ENCODE measurements at regions not wholly inside any gene's neighbourhood (a gene's known extent, or its start where the extent isn't known, plus 50 kb on each side); places are given as distances from the start of the nearest gene placed in this dataset.

DNA sequence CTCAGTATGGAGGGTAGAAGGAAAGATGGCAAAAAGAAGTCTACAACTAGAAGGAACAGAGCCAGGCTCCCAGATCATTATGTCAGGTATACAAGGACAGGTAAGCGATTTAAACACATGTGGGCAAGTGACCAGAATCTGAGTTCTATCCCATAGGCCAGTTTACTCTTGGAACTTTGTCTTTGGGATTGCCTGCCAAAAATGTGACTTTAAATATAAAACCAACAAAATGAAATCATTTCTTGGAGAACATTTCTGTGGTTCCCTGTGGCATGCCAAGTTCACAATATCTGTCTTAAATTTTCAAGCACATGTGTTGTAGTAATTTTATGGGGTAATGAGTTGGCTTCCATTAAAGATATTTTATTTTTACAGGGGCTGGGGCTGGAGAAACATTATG is 141.0 kb downstream of the SLC17A6 start:
- Histone ChIP-seq H3K4me3 (no peak overlapping the region), H3K36me3 (no peaks in the 10 kb centered on the region), H3K27ac (no peak overlapping the region), H3K4me1 (no peaks in the 10 kb centered on the region), H3K27me3 (no peaks in the 10 kb centered on the region), H3K9me3 (no peaks in the 10 kb centered on the region)
- TF ChIP-seq POLR2A (IDR thresholded peaks at IDR 0.05) (no peak), EP300 (IDR thresholded peaks at IDR 0.05) (no peak)
- TF ChIP-seq, protein P1, sequence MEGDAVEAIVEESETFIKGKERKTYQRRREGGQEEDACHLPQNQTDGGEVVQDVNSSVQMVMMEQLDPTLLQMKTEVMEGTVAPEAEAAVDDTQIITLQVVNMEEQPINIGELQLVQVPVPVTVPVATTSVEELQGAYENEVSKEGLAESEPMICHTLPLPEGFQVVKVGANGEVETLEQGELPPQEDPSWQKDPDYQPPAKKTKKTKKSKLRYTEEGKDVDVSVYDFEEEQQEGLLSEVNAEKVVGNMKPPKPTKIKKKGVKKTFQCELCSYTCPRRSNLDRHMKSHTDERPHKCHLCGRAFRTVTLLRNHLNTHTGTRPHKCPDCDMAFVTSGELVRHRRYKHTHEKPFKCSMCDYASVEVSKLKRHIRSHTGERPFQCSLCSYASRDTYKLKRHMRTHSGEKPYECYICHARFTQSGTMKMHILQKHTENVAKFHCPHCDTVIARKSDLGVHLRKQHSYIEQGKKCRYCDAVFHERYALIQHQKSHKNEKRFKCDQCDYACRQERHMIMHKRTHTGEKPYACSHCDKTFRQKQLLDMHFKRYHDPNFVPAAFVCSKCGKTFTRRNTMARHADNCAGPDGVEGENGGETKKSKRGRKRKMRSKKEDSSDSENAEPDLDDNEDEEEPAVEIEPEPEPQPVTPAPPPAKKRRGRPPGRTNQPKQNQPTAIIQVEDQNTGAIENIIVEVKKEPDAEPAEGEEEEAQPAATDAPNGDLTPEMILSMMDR (IDR thresholded peaks at IDR 0.05): no peak
- 63 to 71% methylated on average over 1 of the region's 1 CpG for WGBS, 2 donors
- no peak for DNase-seq (ENCODE audit: low spot score in 2 of 2)

DNA sequence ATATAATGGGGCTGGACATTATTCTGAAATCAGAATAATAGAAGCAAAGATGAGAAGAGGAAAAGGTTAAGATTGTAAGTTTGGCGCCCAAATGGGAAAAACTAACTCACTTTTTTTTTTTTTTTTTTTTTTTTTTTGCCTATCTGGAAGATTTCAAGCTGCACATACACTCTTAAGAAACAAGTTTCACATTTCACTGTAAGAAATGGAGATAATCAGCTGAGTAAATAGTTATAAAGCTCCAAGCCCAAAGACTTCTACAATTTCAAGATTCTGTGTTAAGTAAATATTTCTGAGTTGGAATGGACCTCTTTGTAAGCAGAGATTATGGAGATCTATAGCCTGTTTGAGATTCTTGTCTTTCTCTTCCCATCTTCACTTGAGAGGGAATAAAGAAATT is 140.0 kb downstream of the SLC17A6 start:
- H3K4me3 ChIP-seq: no peak overlapping the region
- H3K27me3 ChIP-seq: no peaks in the 10 kb centered on the region
- WGBS, 2 donors: 64 to 65% methylated on average over 1 of the region's 1 CpG

DNA sequence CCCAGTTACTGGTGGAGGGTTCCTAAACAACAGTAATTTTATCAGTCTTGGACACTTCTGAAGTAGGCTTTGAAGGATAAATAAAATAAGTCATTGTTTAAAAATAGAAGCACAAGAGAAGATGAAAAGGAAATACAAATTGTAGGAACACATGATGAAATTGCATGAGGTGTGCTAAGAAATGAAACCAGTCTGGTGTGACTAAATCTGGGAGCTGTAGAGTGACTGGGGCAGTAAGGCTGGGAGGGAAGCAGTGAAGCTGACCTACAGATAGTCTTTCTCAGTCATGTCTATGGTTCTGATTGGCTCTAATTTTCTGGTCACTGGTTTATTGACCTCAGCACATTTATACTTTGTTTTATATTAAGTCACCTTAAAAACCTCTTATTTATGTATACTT is 139.1 kb downstream of the SLC17A6 start:
- H3K4me3 ChIP-seq: no peak overlapping the region
- H3K9me3 ChIP-seq: no peaks in the 10 kb centered on the region
- no peak overlapping the region for H3K27ac ChIP-seq
- H3K27me3 ChIP-seq: no peaks in the 10 kb centered on the region
- no peak for TF ChIP-seq POLR2A (IDR thresholded peaks at IDR 0.05)
- TF ChIP-seq, protein P1 (IDR thresholded peaks at IDR 0.05): no peak
- H3K4me1 ChIP-seq: no peaks in the 10 kb centered on the region
- no peak for DNase-seq (ENCODE audit: low spot score in 2 of 2)
- H3K36me3 ChIP-seq: no peaks in the 10 kb centered on the region

More for the DNA sequence above, 140.0 kb downstream of the SLC17A6 start:
- Histone ChIP-seq H3K36me3 (no peaks in the 10 kb centered on the region), H3K27ac (no peak overlapping the region), H3K4me1 (no peaks in the 10 kb centered on the region), H3K9me3 (no peaks in the 10 kb centered on the region)
- DNase-seq (ENCODE audit: low spot score in 2 of 2): no peak
- no peak for TF ChIP-seq EP300 (IDR thresholded peaks at IDR 0.05)
- TF ChIP-seq POLR2A (IDR thresholded peaks at IDR 0.05): no peak
- TF ChIP-seq, protein P1 (IDR thresholded peaks at IDR 0.05): no peak

DNA sequence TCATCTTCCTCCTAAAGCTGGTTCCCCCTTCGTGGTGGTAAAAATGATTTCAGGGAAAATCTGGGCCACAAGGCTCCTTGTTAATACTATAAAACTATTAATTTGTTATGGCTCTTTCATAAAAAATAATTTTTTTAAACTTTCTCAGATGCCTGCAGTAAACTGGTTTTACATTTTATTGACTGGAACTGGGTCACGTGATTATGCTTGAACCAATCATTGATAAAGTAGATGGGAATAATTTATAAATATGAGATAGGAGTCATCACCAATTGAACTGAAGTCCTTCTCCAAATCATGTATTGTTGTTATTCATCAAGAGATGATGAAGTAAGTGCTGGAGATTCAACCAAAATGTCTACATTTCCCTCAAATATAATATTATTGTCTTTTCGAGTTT is 138.4 kb downstream of the SLC17A6 start:
- Histone ChIP-seq H3K4me3 (no peak overlapping the region), H3K27me3 (no peaks in the 10 kb centered on the region), H3K27ac (no peak overlapping the region), H3K4me1 (no peaks in the 10 kb centered on the region), H3K9me3 (no peaks in the 10 kb centered on the region), H3K36me3 (no peaks in the 10 kb centered on the region)
- DNase-seq (ENCODE audit: low spot score in 2 of 2): no peak
- WGBS, 2 donors: 90 to 91% methylated on average over 3 of the region's 3 CpGs
- TF ChIP-seq POLR2A (IDR thresholded peaks at IDR 0.05): no peak
- no peak for TF ChIP-seq EP300 (IDR thresholded peaks at IDR 0.05)
- TF ChIP-seq, protein P1 (IDR thresholded peaks at IDR 0.05): no peak

DNA sequence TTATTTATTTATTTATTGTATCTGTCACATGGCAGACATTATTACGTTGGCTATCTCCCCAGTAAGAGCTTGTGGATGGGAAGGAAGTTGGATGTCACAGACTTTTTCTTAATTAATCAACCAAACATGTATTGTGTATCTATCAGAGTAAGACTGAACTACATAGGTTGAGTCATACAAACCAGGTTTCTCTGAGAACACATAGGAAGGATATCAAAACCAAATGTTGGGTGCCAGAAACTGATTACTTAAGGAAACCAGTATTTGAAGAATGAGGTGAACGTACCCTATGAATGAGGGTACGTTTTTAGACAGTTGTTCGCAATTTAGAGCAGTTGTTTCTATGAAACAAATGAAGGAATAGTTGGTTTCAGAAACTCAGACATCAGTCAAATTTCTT is 136.4 kb downstream of the SLC17A6 start:
- Histone ChIP-seq H3K27me3 (no peaks in the 10 kb centered on the region), H3K36me3 (no peaks in the 10 kb centered on the region), H3K4me3 (no peak overlapping the region), H3K9me3 (no peaks in the 10 kb centered on the region), H3K4me1 (no peaks in the 10 kb centered on the region), H3K27ac (no peak overlapping the region)
- 82 to 83% methylated on average over 4 of the region's 4 CpGs for WGBS, 2 donors
- no peak for DNase-seq (ENCODE audit: low spot score in 2 of 2)
- no peak for TF ChIP-seq EP300 (IDR thresholded peaks at IDR 0.05)
- no peak for TF ChIP-seq POLR2A (IDR thresholded peaks at IDR 0.05)
- TF ChIP-seq, protein P1 (IDR thresholded peaks at IDR 0.05): no peak
